Muscle layer of duodenum (tissue), 2 donors: ENCODE measurements at regions not wholly inside any gene's neighbourhood (a gene's known extent, or its start where the extent isn't known, plus 50 kb on each side); places are given as distances from the start of the nearest gene placed in this dataset.

Experiments used
- H3K27ac ChIP-seq: one replicate; pipeline ENCODE4 v1.7.0; 2013; ENCODE audit warnings: mild to moderate bottlenecking, low read length
- H3K27me3 ChIP-seq: one replicate; pipeline ENCODE4 v1.7.0; 2013; ENCODE audit warnings: low read depth, mild to moderate bottlenecking, control low read depth, low read length
- H3K36me3 ChIP-seq, 2 donors: one replicate each; pipeline ENCODE4 v1.7.0; 2013; ENCODE audit warnings: low read length in 2 of 2, control low read depth in 1 of 2, mild to moderate bottlenecking in 1 of 2; ENCODE audit not compliant: insufficient read depth in 2 of 2, control insufficient read depth in 1 of 2
- H3K4me1 ChIP-seq, 2 donors: one replicate each; pipeline ENCODE4 v1.7.0; 2013; ENCODE audit warnings: low read length in 2 of 2, mild to moderate bottlenecking in 2 of 2, control low read depth in 1 of 2, moderate library complexity in 1 of 2; ENCODE audit not compliant: insufficient read depth in 2 of 2, control insufficient read depth in 1 of 2
- H3K4me3 ChIP-seq, 2 donors: one replicate each; pipeline ENCODE4 v1.7.0; 2013; ENCODE audit warnings: low read length in 2 of 2, low read depth in 1 of 2, mild to moderate bottlenecking in 1 of 2
- H3K9me3 ChIP-seq, 2 donors: one replicate each; pipeline ENCODE4 v1.7.0; 2013; ENCODE audit warnings: low read length in 2 of 2, control low read depth in 1 of 2, mild to moderate bottlenecking in 1 of 2; ENCODE audit not compliant: control insufficient read depth in 1 of 2
- donor health status: healthy.

- no peaks in the 10 kb centered on the region for H3K27me3 ChIP-seq
- H3K4me3 ChIP-seq: no peak overlapping the region
- H3K36me3 ChIP-seq: no peaks in the 10 kb centered on the region
- peaks cover 0 to under 1% of the 10 kb centered on the region in 2 donors for H3K4me1 ChIP-seq
- H3K27ac ChIP-seq: no peak overlapping the region
- no peaks in the 10 kb centered on the region for H3K9me3 ChIP-seq
Measured at GRCh38 chr1:209406168-209406567, 177.3 kb upstream of the CAMK1G start.

DNA sequence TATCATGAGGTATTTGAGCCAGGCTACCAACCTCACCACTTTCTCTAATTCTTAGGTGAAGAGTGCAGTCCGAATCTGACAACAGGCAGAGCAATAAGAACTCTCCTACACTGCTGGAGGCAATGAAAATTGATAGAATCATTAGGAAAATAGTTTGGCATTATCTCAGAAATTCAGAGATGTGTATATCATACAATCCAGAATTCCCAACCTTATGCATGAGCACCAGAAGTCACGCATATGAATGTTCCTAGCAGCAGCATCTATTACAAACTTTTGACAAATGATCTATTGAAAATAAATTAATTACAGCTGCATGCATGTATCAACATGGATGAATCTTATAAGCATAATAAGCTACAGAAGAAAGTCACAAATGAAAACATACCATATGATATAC, 176.9 kb upstream of the CAMK1G start:
- Histone ChIP-seq H3K27me3 (no peaks in the 10 kb centered on the region), H3K27ac (no peak overlapping the region), H3K36me3 (no peaks in the 10 kb centered on the region), H3K4me1 (peaks cover 0 to 5% of the 10 kb centered on the region in 2 donors), H3K9me3 (no peaks in the 10 kb centered on the region), H3K4me3 (no peak overlapping the region)

DNA sequence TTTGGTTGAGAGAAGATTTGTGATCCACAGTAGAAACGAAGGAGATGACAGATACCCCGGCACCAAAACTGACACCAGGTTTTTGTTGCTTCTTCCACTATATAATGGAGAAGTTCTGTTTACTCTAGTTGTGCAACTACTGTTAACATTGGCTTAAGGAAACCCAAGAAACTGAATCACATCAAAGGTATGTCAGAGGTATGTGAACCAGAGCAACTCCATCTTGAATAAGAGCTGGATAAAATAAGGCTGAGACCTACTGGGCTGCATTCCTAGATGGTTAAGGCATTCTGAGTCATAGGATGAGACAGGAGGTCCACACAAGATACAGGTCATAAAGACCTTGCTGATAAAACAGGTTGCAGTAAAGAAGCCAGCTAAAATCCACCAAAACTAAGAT, 173.7 kb upstream of the CAMK1G start:
- Histone ChIP-seq H3K27ac (no peak overlapping the region), H3K9me3 (no peaks in the 10 kb centered on the region), H3K27me3 (no peaks in the 10 kb centered on the region), H3K36me3 (no peaks in the 10 kb centered on the region), H3K4me3 (no peak overlapping the region), H3K4me1 (peaks cover 3 to 11% of the 10 kb centered on the region in 2 donors)

DNA sequence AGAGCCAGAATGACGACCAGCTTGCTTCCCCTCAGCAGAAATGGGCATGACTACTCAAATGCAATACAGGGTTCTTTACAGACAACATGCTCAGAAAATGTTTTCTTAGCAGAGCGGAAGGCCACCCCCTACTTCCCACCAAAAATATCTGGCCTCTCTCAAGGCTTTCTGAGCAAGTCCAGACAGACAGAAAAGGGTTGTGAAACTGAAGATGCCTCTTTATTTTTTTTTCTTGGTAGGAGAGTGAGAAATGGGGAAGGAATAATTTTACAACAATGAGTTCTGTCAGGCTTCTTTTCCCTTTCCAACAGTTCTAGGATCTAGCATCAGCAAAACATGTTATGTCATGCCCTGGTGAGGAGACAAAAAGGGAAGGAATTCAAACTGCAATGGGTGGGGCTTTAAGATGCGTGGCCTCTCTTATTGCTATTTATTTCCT, 172.0 kb upstream of the CAMK1G start:
- no peaks in the 10 kb centered on the region for H3K9me3 ChIP-seq
- no peak overlapping the region for H3K4me3 ChIP-seq
- peaks cover 3 to 11% of the 10 kb centered on the region in 2 donors for H3K4me1 ChIP-seq
- H3K27ac ChIP-seq: no peak overlapping the region
- H3K36me3 ChIP-seq: no peaks in the 10 kb centered on the region
- H3K27me3 ChIP-seq: no peaks in the 10 kb centered on the region

DNA sequence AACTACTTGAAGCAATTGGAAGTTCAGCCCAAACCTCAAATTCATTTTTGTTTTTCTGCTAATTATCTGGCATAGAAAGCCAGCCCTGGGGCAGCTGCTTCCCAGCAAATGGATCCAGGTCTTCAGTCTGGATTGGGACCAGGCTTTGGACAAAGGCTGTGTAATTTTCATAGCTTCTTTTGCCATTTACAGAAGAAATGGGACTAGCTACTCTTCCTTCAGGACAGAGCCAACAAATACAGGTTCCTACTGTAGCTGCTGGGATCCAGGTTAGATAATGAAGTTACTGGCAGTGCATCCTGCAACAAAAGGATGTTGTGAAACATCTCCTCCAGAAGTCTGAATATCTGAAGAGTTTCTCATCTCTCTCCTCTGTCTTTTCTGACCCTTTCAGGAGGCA, 171.5 kb upstream of the CAMK1G start:
- Histone ChIP-seq H3K4me3 (no peak overlapping the region), H3K36me3 (no peaks in the 10 kb centered on the region), H3K27me3 (no peaks in the 10 kb centered on the region), H3K27ac (no peak overlapping the region), H3K4me1 (peaks cover 3 to 11% of the 10 kb centered on the region in 2 donors), H3K9me3 (no peaks in the 10 kb centered on the region)

- Histone ChIP-seq H3K4me1 (peaks cover 3 to 11% of the 10 kb centered on the region in 2 donors), H3K27ac (no peak overlapping the region), H3K9me3 (no peaks in the 10 kb centered on the region), H3K4me3 (no peak overlapping the region), H3K27me3 (no peaks in the 10 kb centered on the region), H3K36me3 (no peaks in the 10 kb centered on the region)
Measured at GRCh38 chr1:209412566-209412965, 170.9 kb upstream of the CAMK1G start.

GRCh38 chr1:209413062-209413461, 170.5 kb upstream of the CAMK1G start:
- H3K27me3 ChIP-seq: no peaks in the 10 kb centered on the region
- H3K4me3 ChIP-seq: no peak overlapping the region
- no peak overlapping the region for H3K27ac ChIP-seq
- H3K36me3 ChIP-seq: no peaks in the 10 kb centered on the region
- peaks cover 3 to 11% of the 10 kb centered on the region in 2 donors for H3K4me1 ChIP-seq
- H3K9me3 ChIP-seq: no peaks in the 10 kb centered on the region

DNA sequence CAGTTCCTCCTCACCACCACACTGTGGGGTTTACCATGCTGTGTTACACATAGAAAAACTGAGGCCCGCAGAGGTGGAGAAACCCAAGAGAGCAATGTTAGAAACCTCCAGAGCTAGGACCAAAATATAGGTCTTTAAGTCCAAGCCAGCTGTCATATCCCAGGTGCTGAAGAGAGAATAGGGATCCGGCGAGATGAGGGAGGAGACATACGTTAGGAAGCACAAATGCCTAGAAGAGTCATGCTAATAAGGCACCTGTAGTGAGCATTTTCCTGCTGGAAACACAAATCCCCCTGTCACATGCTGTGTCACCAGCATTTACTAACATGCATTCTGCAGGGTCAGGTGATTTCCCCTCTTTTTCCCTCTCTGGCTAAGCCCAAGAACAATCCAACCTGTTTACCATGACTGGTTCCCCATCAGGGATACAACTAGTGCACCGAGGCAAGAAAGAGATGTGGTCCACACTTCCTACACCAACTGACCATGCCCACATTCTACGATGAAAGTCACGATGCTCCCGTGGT, 168.6 kb upstream of the CAMK1G start:
- no peaks in the 10 kb centered on the region for H3K36me3 ChIP-seq
- H3K27me3 ChIP-seq: no peaks in the 10 kb centered on the region
- H3K4me1 ChIP-seq: peaks cover 3 to 11% of the 10 kb centered on the region in 2 donors
- no peak overlapping the region for H3K27ac ChIP-seq
- H3K9me3 ChIP-seq: no peaks in the 10 kb centered on the region
- H3K4me3 ChIP-seq: no peak overlapping the region

DNA sequence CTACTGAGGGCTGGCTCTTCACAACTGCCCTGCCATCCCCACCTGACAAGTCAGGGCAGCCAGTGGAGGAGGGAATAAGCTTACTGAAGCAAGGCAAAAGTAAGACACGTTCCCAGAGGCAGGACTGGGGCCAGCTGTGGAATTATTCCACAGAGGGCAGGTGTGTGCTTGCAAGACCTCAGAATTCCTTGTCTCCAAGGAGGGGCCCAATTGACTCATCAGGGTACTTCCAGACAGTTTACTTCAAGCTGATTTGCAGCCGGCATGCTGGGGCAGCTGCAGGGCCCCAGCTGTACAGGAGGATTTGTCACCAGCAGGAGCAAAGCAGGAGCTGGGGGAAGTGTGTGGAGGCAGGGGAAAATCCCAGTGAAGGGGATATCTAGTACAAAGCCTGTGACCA, 167.5 kb upstream of the CAMK1G start:
- H3K27ac ChIP-seq: no peak overlapping the region
- H3K4me1 ChIP-seq: peaks cover 3 to 11% of the 10 kb centered on the region in 2 donors
- no peaks in the 10 kb centered on the region for H3K36me3 ChIP-seq
- no peaks in the 10 kb centered on the region for H3K27me3 ChIP-seq
- no peak overlapping the region for H3K4me3 ChIP-seq
- H3K9me3 ChIP-seq: no peaks in the 10 kb centered on the region

- Histone ChIP-seq H3K27me3 (no peaks in the 10 kb centered on the region), H3K36me3 (no peaks in the 10 kb centered on the region), H3K4me3 (no peak overlapping the region), H3K9me3 (no peaks in the 10 kb centered on the region), H3K4me1 (peaks cover 3 to 5% of the 10 kb centered on the region in 2 donors), H3K27ac (no peak overlapping the region)
Measured at GRCh38 chr1:209416716-209417115, 166.8 kb upstream of the CAMK1G start.

GRCh38 chr1:209417761-209418160, 165.8 kb upstream of the CAMK1G start:
- Histone ChIP-seq H3K27me3 (no peaks in the 10 kb centered on the region), H3K36me3 (no peaks in the 10 kb centered on the region), H3K27ac (no peak overlapping the region), H3K4me1 (no peaks in the 10 kb centered on the region), H3K4me3 (no peak overlapping the region), H3K9me3 (no peaks in the 10 kb centered on the region)

DNA sequence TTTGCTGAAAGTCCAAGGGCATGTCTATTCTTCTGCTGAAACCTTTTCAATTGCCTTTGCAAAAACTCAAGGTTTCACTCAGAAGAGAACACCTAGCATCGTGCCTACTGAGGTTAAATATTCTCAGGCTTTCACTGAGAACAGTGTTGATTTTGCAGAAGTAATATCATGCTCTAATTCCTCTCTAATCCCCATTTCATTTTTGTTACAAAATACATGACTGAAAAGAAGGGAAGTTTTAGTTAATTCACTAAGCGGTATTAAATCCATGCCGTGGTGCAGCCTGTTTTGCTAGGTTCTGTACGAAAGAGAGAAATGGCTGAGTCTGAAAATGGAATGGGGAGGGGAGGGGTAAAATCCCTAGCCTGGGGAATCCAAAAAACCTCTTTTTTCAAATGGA, 163.2 kb upstream of the CAMK1G start:
- Histone ChIP-seq H3K9me3 (no peaks in the 10 kb centered on the region), H3K4me1 (no peaks in the 10 kb centered on the region), H3K36me3 (no peaks in the 10 kb centered on the region), H3K4me3 (no peak overlapping the region), H3K27ac (no peak overlapping the region), H3K27me3 (no peaks in the 10 kb centered on the region)
